Prostate gland (tissue), 2 donors: ENCODE measurements at regions not wholly inside any gene's neighbourhood (a gene's known extent, or its start where the extent isn't known, plus 50 kb on each side); places are given as distances from the start of the nearest gene placed in this dataset.

Source experiments
- CTCF ChIP-seq, 4 experiments: fragments of 200-600 bp in 2 of 4; fragments of 450-650 bp in 2 of 4; sonication (generic) in 2 of 4; IDR thresholded peaks; 1 replicate in 3 of 4; 2 replicates in 1 of 4; pipeline ENCODE4 v1.5.1; 2016 to 2019; ENCODE audit warnings: antibody characterized with exemption in 4 of 4, mild to moderate bottlenecking in 2 of 4, moderate library complexity in 2 of 4
- POLR2A ChIP-seq: fragments of 450-650 bp; IDR thresholded peaks from one replicate; pipeline ENCODE4 v1.6.1; 2016; ENCODE audit warnings: antibody characterized with exemption, mild to moderate bottlenecking

DNA sequence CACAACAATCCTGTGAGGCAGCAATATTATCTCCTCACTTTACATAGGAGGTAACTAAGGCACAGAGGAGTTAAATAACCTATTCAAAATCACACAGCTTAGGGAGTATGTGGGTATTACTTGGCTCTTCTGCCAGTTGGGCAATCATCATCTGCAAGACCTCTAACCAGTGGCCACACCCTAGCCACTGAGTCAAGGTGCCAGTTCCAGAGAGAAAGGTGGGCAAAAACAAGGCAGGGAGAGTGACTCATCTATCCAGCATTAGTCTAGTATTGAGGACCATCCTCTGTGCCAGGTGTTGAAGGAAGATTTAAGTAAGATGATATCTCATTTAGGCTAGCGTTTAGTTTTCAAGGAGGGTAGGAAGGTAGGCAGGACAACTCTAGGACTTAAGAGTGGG lies 113.9 kb upstream of the EOLA2 start:
- TF ChIP-seq CTCF (IDR thresholded peaks at IDR 0.05) (no peak), POLR2A (no peak)
